Liver (tissue), 3 donors: ENCODE measurements at regions not wholly inside any gene's neighbourhood (a gene's known extent, or its start where the extent isn't known, plus 50 kb on each side); places are given as distances from the start of the nearest gene placed in this dataset.

Experiments
- CTCF ChIP-seq: fragments of 150-350 bp; IDR thresholded peaks from 2 replicates; pipeline ENCODE4 v1.5.1; 2017; ENCODE audit warnings: improper control_type of control experiment, low read depth, low read length; ENCODE audit not compliant: missing input control
- JUND ChIP-seq, 2 donors: IDR thresholded peaks; 2 replicates each; pipeline ENCODE4 v1.6.1; 2016; ENCODE audit warnings: antibody characterized with exemption in 2 of 2
- RAD21 ChIP-seq, 2 donors: IDR thresholded peaks; 2 replicates each; pipeline ENCODE4 v1.6.1; 2016; ENCODE audit warnings: antibody characterized with exemption in 2 of 2, mild to moderate bottlenecking in 2 of 2
- TF ChIP-seq, protein P1 (sequence below): IDR thresholded peaks from 2 replicates; pipeline ENCODE4 v1.6.1; 2016; ENCODE audit warnings: antibody characterized with exemption
- donor health status: healthy.
- donor health status: healthy.

GRCh38 chrX:134742573-134742972 is 54.4 kb downstream of the PABIR2 start:
- TF ChIP-seq CTCF, result no peak
- no peak for TF ChIP-seq JUND (IDR thresholded peaks at IDR 0.05)
- TF ChIP-seq, protein P1, sequence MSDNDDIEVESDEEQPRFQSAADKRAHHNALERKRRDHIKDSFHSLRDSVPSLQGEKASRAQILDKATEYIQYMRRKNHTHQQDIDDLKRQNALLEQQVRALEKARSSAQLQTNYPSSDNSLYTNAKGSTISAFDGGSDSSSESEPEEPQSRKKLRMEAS, result no peak
- TF ChIP-seq RAD21 (IDR thresholded peaks at IDR 0.05), result no peak
